HCT116 (cell line): ENCODE measurements at regions not wholly inside any gene's neighbourhood (a gene's known extent, or its start where the extent isn't known, plus 50 kb on each side); places are given as distances from the start of the nearest gene placed in this dataset.

ENCODE experiments used
- ATAC-seq: fragments of 200-7000 bp; cut with Tn5 transposase; 2 replicates; pipeline ENCODE4 v1.9.1; 2020; ENCODE audit warnings: mild to moderate bottlenecking, moderate library complexity
- BruUV-seq: library from RNA; stranded (reverse); fragments of 400-500 nt; replicated peaks from 2 replicates; lab custom pipeline; 2021; lab: Mats Ljungman, UMichigan
- CTCF ChIA-PET: fragments of 300-600 bp; sonication (Branson Sonifier 250); formaldehyde crosslinking; loops from one replicate; lab custom pipeline; 2021; ENCODE audit warnings: antibody characterized with exemption; lab: Charles Lee
- POLR2A ChIA-PET: fragments of 300-600, 350-600 bp; sonication (Branson Sonifier 250); formaldehyde crosslinking; loops from one replicate; lab custom pipeline; 2021; ENCODE audit warnings: antibody characterized with exemption; lab: Charles Lee
- RAD21 ChIA-PET, 2 experiments: fragments of 300-600 bp; sonication (Branson Sonifier 250); formaldehyde crosslinking; loops; one replicate each; lab custom pipeline; 2023; ENCODE audit warnings: low total read pairs in 2 of 2; ENCODE audit not compliant: uncharacterized antibody in 2 of 2, unreplicated experiment in 2 of 2, low non-redundant PET in 1 of 2; lab: Charles Lee
- DNase-seq: peaks from one replicate; pipeline ENCODE4 v3.0.0-alpha.2; 2010; ENCODE audit warnings: low read depth, low spot score
- H2AFZ ChIP-seq: fragments of 200-600 bp; shearing (Covaris generic), sonication (generic); 2 replicates; pipeline ENCODE4 v1.6.1; 2017; ENCODE audit warnings: low read depth, mixed run types, mixed read lengths, antibody characterized with exemption, low read length; ENCODE audit not compliant: poor library complexity, severe bottlenecking
- H3K27ac ChIP-seq: 2 replicates; pipeline ENCODE4 v1.5.1; 2012; ENCODE audit warnings: low read depth, low read length
- H3K27me3 ChIP-seq: fragments of 200-600 bp; sonication (generic); 2 replicates; pipeline ENCODE4 v1.6.1; 2016; ENCODE audit warnings: mixed run types, low read length, mixed read lengths; ENCODE audit not compliant: insufficient read depth
- H3K36me3 ChIP-seq, 2 experiments: fragments of 200-500 bp in 1 of 2; fragments of 200-600 bp in 1 of 2; sonication (Bioruptor generic) in 1 of 2; sonication (generic) in 1 of 2; 2 replicates each; pipeline versions ENCODE4 v1.5.1 to v1.6.1; 2014 to 2016; ENCODE audit warnings: low read length in 2 of 2, inconsistent platforms in 1 of 2, mixed read lengths in 1 of 2, mixed run types in 1 of 2; ENCODE audit not compliant: insufficient read depth in 2 of 2, control insufficient read depth in 1 of 2
- H3K4me1 ChIP-seq, 2 experiments: fragments of 200-600 bp in 1 of 2; sonication (generic) in 1 of 2; 2 replicates each; pipeline versions ENCODE4 v1.5.1 to v1.6.1; 2012 to 2017; ENCODE audit warnings: low read length in 2 of 2, inconsistent platforms in 1 of 2, mild to moderate bottlenecking in 1 of 2, mixed read lengths in 1 of 2, mixed run types in 1 of 2, moderate library complexity in 1 of 2; ENCODE audit not compliant: insufficient read depth in 2 of 2, control insufficient read depth in 1 of 2
- H3K4me2 ChIP-seq: fragments of 200-600 bp; sonication (generic); 2 replicates; pipeline ENCODE4 v1.6.1; 2017; ENCODE audit warnings: mixed run types, low read length, mixed read lengths
- H3K4me3 ChIP-seq, 2 experiments: fragments of 200-600 bp in 1 of 2; sonication (generic) in 1 of 2; replicated peaks in 1 of 2; 2 replicates each; pipeline ENCODE4 v1.5.1; 2011 to 2016; ENCODE audit warnings: low read length in 2 of 2, control low read depth in 1 of 2, low read depth in 1 of 2, mild to moderate bottlenecking in 1 of 2, mixed read lengths in 1 of 2, mixed run types in 1 of 2
- H3K79me2 ChIP-seq: fragments of 200-600 bp; sonication (generic); 2 replicates; pipeline ENCODE4 v1.6.1; 2017; ENCODE audit warnings: mild to moderate bottlenecking, mixed run types, low read length, moderate library complexity, mixed read lengths; ENCODE audit not compliant: insufficient read depth
- H3K9ac ChIP-seq: fragments of 200-600 bp; sonication (generic); 2 replicates; pipeline ENCODE4 v1.6.1; 2016; ENCODE audit warnings: low read length, mixed read lengths
- H3K9me2 ChIP-seq: fragments of 200-600 bp; sonication (generic), shearing (Covaris generic); 2 replicates; pipeline ENCODE4 v1.6.1; 2017; ENCODE audit warnings: mixed run types, mild to moderate bottlenecking, moderate library complexity; ENCODE audit not compliant: insufficient read depth
- H3K9me3 ChIP-seq, 2 experiments: fragments of 200-500 bp in 1 of 2; fragments of 200-600 bp in 1 of 2; sonication (Bioruptor generic) in 1 of 2; sonication (generic) in 1 of 2; 2 replicates each; pipeline ENCODE4 v1.6.1; 2014 to 2017; ENCODE audit warnings: low read length in 2 of 2, mixed read lengths in 2 of 2, inconsistent platforms in 1 of 2, low read depth in 1 of 2, mild to moderate bottlenecking in 1 of 2, mixed run types in 1 of 2, moderate library complexity in 1 of 2; ENCODE audit not compliant: control insufficient read depth in 1 of 2, insufficient read depth in 1 of 2
- H4K20me1 ChIP-seq: fragments of 200-600 bp; sonication (generic), shearing (Covaris generic); 2 replicates; pipeline ENCODE4 v1.6.1; 2017; ENCODE audit warnings: mixed run types, mild to moderate bottlenecking, moderate library complexity; ENCODE audit not compliant: insufficient read depth
- ATF3 ChIP-seq: IDR thresholded peaks from 2 replicates; pipeline ENCODE4 v1.6.1; 2012
- CBX3 ChIP-seq: IDR thresholded peaks from 2 replicates; pipeline ENCODE4 v1.6.1; 2012; ENCODE audit warnings: low read depth
- CEBPB ChIP-seq: IDR thresholded peaks from 2 replicates; pipeline ENCODE4 v1.6.1; 2012; ENCODE audit warnings: low read depth
- EGR1 ChIP-seq: IDR thresholded peaks from 2 replicates; pipeline ENCODE4 v1.6.1; 2012; ENCODE audit warnings: low read depth
- EZH2phosphoT487 ChIP-seq: fragments of 200-600 bp; IDR thresholded peaks from 2 replicates; pipeline ENCODE4 v1.6.1; 2018; ENCODE audit warnings: antibody characterized with exemption, borderline replicate concordance
- FOSL1 ChIP-seq: IDR thresholded peaks from 2 replicates; pipeline ENCODE4 v1.6.1; 2012; ENCODE audit warnings: low read depth
- REST ChIP-seq: IDR thresholded peaks from 2 replicates; pipeline ENCODE4 v1.6.1; 2012; ENCODE audit warnings: low read depth
- SIN3A ChIP-seq: IDR thresholded peaks from 2 replicates; pipeline ENCODE4 v1.6.1; 2012; ENCODE audit warnings: low read depth
- SP1 ChIP-seq: IDR thresholded peaks from 2 replicates; pipeline ENCODE4 v1.6.1; 2012; ENCODE audit warnings: low read depth
- SRF ChIP-seq: IDR thresholded peaks from 2 replicates; pipeline ENCODE4 v1.6.1; 2012; ENCODE audit warnings: low read depth
- YY1 ChIP-seq: IDR thresholded peaks from 2 replicates; pipeline ENCODE4 v1.6.1; 2011; ENCODE audit warnings: low read length, low read depth, moderate library complexity, mild to moderate bottlenecking; ENCODE audit not compliant: insufficient replicate concordance; ENCODE audit errors: extremely low read depth
- ZFX ChIP-seq: fragments of 450-650 bp; IDR thresholded peaks from 2 replicates; pipeline ENCODE4 v1.6.1; 2017
- ZNF274 ChIP-seq: fragments of 200-500 bp; sonication (Bioruptor generic); IDR thresholded peaks from 2 replicates; pipeline ENCODE4 v1.6.1; 2014; ENCODE audit warnings: mild to moderate bottlenecking, low read depth, low read length, inconsistent platforms
- intact Hi-C: fragments of 100-400 bp; cut with micrococcal nuclease; formaldehyde crosslinking; loops from 2 replicates; pipeline ENCODE4 v1.10.0; 2022
- TF ChIP-seq, protein P1 (sequence below), 3 experiments: fragments of 200-600 bp in 1 of 3; sonication (generic) in 1 of 3; IDR thresholded peaks in 2 of 3; conservative IDR thresholded peaks in 1 of 3; 2 replicates each; pipeline ENCODE4 v1.5.1; 2012 to 2017; ENCODE audit warnings: low read depth in 2 of 3, low read length in 2 of 3, antibody characterized with exemption in 1 of 3, borderline replicate concordance in 1 of 3, control low read depth in 1 of 3, mild to moderate bottlenecking in 1 of 3, mixed read lengths in 1 of 3, mixed run types in 1 of 3, moderate library complexity in 1 of 3; ENCODE audit not compliant: insufficient read depth in 1 of 3
- TF ChIP-seq, protein P2 (sequence below): IDR thresholded peaks from 2 replicates; pipeline ENCODE4 v1.6.1; 2012
- TF ChIP-seq, protein P3 (sequence below): IDR thresholded peaks from 2 replicates; pipeline ENCODE4 v1.6.1; 2011; ENCODE audit warnings: mild to moderate bottlenecking, low read length, moderate library complexity; ENCODE audit not compliant: insufficient replicate concordance; ENCODE audit errors: extremely low read depth

- TF ChIP-seq ATF3 (no peak), EZH2phosphoT487 (no peak), SIN3A (no peak), EGR1 (no peak), SP1 (no peak), ZFX (no peak), YY1 (no peak), ZNF274 (no peak), CEBPB (no peak), FOSL1 (no peak), SRF (no peak)
- TF ChIP-seq, protein P1, sequence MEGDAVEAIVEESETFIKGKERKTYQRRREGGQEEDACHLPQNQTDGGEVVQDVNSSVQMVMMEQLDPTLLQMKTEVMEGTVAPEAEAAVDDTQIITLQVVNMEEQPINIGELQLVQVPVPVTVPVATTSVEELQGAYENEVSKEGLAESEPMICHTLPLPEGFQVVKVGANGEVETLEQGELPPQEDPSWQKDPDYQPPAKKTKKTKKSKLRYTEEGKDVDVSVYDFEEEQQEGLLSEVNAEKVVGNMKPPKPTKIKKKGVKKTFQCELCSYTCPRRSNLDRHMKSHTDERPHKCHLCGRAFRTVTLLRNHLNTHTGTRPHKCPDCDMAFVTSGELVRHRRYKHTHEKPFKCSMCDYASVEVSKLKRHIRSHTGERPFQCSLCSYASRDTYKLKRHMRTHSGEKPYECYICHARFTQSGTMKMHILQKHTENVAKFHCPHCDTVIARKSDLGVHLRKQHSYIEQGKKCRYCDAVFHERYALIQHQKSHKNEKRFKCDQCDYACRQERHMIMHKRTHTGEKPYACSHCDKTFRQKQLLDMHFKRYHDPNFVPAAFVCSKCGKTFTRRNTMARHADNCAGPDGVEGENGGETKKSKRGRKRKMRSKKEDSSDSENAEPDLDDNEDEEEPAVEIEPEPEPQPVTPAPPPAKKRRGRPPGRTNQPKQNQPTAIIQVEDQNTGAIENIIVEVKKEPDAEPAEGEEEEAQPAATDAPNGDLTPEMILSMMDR (IDR thresholded peaks at IDR 0.05 in 2 of 3, conservative IDR thresholded peaks at IDR 0.05 in 1 of 3; ENCODE audit: borderline replicate concordance in 1 of 3, insufficient read depth in 1 of 3, low read depth in 2 of 3, low read length in 2 of 3): no peak
- TF ChIP-seq, protein P2, sequence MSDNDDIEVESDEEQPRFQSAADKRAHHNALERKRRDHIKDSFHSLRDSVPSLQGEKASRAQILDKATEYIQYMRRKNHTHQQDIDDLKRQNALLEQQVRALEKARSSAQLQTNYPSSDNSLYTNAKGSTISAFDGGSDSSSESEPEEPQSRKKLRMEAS: no peak
Observed at GRCh38 chr10:63735305-63735704, 214.1 kb downstream of the REEP3 start (continued).

GRCh38 chr10:63738410-63738809 lies 217.2 kb downstream of the REEP3 start:
- POLR2A ChIA-PET: interaction anchor here (0.7 kb wide), 1 partner anchor 469 kb away, joined by 3 read pairs; no protein-coding TSS in a partner anchor
- Histone ChIP-seq H3K79me2 (no peaks in the 10 kb centered on the region), H3K4me1 (peaks cover 11 to 12% of the 10 kb centered on the region in 2 experiments; a peak in 3 of 4 replicates), H3K4me2 (peak overlapping the region; percentile 55), H3K4me3 (no peak overlapping the region), H4K20me1 (no peaks in the 10 kb centered on the region), H3K27me3 (no peaks in the 10 kb centered on the region), H3K36me3 (no peaks in the 10 kb centered on the region), H2AFZ (peak overlapping the region; percentile 65), H3K27ac (no peak overlapping the region), H3K9me3 (no peaks in the 10 kb centered on the region), H3K9me2 (no peaks in the 10 kb centered on the region), H3K9ac (no peak overlapping the region)
- no TSS peak for BruUV-seq
- CTCF ChIA-PET: interaction anchor here (1.5 to 1.6 kb wide), 2 partner anchors 18 to 105 kb away, joined by 5 to 9 read pairs; no protein-coding TSS in a partner anchor
- RAD21 ChIA-PET: no interaction called here
- intact Hi-C loops: no loop called here
- ATAC-seq (peak; percentile 93), DNase-seq (peak; percentile 27)
- TF ChIP-seq, protein P2: no peak
- TF ChIP-seq ATF3 (0 out of 2 replicates have a peak, but pooled peaks have one; percentile 30), FOSL1 (peak; percentile 46; the same call in 1 of the 2 replicates), ZNF274 (no peak), CBX3 (0 out of 2 replicates have a peak, but pooled peaks have one; percentile 27), EZH2phosphoT487 (no peak), REST (no peak)
- TF ChIP-seq, protein P3, sequence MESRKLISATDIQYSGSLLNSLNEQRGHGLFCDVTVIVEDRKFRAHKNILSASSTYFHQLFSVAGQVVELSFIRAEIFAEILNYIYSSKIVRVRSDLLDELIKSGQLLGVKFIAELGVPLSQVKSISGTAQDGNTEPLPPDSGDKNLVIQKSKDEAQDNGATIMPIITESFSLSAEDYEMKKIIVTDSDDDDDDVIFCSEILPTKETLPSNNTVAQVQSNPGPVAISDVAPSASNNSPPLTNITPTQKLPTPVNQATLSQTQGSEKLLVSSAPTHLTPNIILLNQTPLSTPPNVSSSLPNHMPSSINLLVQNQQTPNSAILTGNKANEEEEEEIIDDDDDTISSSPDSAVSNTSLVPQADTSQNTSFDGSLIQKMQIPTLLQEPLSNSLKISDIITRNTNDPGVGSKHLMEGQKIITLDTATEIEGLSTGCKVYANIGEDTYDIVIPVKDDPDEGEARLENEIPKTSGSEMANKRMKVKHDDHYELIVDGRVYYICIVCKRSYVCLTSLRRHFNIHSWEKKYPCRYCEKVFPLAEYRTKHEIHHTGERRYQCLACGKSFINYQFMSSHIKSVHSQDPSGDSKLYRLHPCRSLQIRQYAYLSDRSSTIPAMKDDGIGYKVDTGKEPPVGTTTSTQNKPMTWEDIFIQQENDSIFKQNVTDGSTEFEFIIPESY: no peak
